ENCODE measurements at regions not wholly inside any gene's neighbourhood (a gene's known extent, or its start where the extent isn't known, plus 50 kb on each side); places are given as distances from the start of the nearest gene placed in this dataset.
A peak's percentile ranks its signal among the peaks of the same experiment; 100 is the strongest.

- H2BK15ac ChIP-seq (ENCODE audit: low read length) = no peak overlapping the region
- no peak overlapping the region for H3K56ac ChIP-seq (replicated peaks; ENCODE audit: insufficient read length, low read depth, low read length)
- peaks cover 0 to 6% (median 3%) of the 10 kb centered on the region in 4 experiments; a peak in 1 of 7 replicates for H3K4me1 ChIP-seq (replicated peaks in 1 of 4; ENCODE audit: control insufficient read depth in 3 of 4, insufficient read depth in 4 of 4, low read length in 3 of 4)
- no peaks in the 10 kb centered on the region for H4K20me1 ChIP-seq (replicated peaks in 1 of 2; ENCODE audit: control insufficient read depth in 1 of 2, insufficient read depth in 2 of 2, low read length in 2 of 2)
- H3K79me1 ChIP-seq (ENCODE audit: low read depth, low read length) = no peaks in the 10 kb centered on the region
- no peak overlapping the region for H3K14ac ChIP-seq (ENCODE audit: insufficient read length)
- H3K23ac ChIP-seq (ENCODE audit: insufficient read length) = no peak overlapping the region
- 73% methylated on average over 3 of the region's 3 CpGs; no CpG with 5 or more reads in 1 of the 2 experiments for WGBS, 2 experiments (ENCODE audit: extremely low coverage in 1 of 2, insufficient coverage in 1 of 2, insufficient read length in 1 of 2, insufficient replicate concordance in 2 of 2, low coverage in 1 of 2, low lambda C conversion rate in 2 of 2, missing lambda C conversion rate in 1 of 2)
- peak overlapping the region; percentile 32 to 53; a peak in 3 of 4 replicates for H3K4me2 ChIP-seq (ENCODE audit: insufficient read depth in 1 of 2, low read depth in 2 of 2, low read length in 2 of 2)
- no peak overlapping the region for H2AFZ ChIP-seq (ENCODE audit: low read length)
- H2BK20ac ChIP-seq (ENCODE audit: low read length) = no peak overlapping the region
- no peak overlapping the region for H3K4ac ChIP-seq (replicated peaks; ENCODE audit: insufficient read length, low read depth, low read length)
- H3K4me3 ChIP-seq (ENCODE audit: extremely low read depth in 1 of 4, insufficient read depth in 2 of 4, low read depth in 3 of 4, low read length in 4 of 4) = peak overlapping the region in 1 of 4 experiments; percentile 29; a peak in 1 of 8 replicates
- no peaks in the 10 kb centered on the region for H3K79me2 ChIP-seq (ENCODE audit: control insufficient read depth in 1 of 2, insufficient read depth in 2 of 2, low read length in 2 of 2)
- no peaks in the 10 kb centered on the region for H3K27me3 ChIP-seq (replicated peaks in 1 of 4; ENCODE audit: control insufficient read depth in 3 of 4, extremely low read depth in 1 of 4, insufficient read depth in 3 of 4, low read length in 3 of 4)
- no peak overlapping the region for H2BK5ac ChIP-seq (ENCODE audit: low read depth, low read length)
- H3K9ac ChIP-seq (replicated peaks in 1 of 4; ENCODE audit: extremely low read depth in 1 of 4, low read depth in 3 of 4, low read length in 3 of 4) = no peak overlapping the region
- H3K36me3 ChIP-seq (ENCODE audit: control insufficient read depth in 2 of 4, insufficient read depth in 4 of 4, low read length in 3 of 4) = no peaks in the 10 kb centered on the region
- ChIA-PET CTCF (ENCODE audit: partially characterized antibody) (no interaction called here), POLR2A (ENCODE audit: partially characterized antibody) (no interaction called here)
- no peak overlapping the region; the same call in 1 of the 2 replicates for H3K18ac ChIP-seq (ENCODE audit: extremely low read depth, low read length)
- no peaks in the 10 kb centered on the region for H3K23me2 ChIP-seq (ENCODE audit: low read depth, low read length)
- H4K5ac ChIP-seq (ENCODE audit: insufficient read length, low read depth, low read length) = peak overlapping the region; percentile 71
- H2AK5ac ChIP-seq (ENCODE audit: low read depth, low read length) = no peak overlapping the region
- DNase-seq (ENCODE audit: low read depth in 1 of 2, low spot score in 2 of 2) = no peak
- TF ChIP-seq NRF1 (IDR thresholded peaks at IDR 0.05; ENCODE audit: low read depth, low read length) (no peak), CBX5 (IDR thresholded peaks at IDR 0.05; ENCODE audit: low read depth, low read length) (no peak), E2F6 (IDR thresholded peaks at IDR 0.05) (no peak), FOSL1 (IDR thresholded peaks at IDR 0.05; ENCODE audit: insufficient read depth, low read depth, low read length) (no peak), GABPA (IDR thresholded peaks at IDR 0.05; ENCODE audit: borderline replicate concordance, insufficient read depth, low read length) (no peak), CEBPB (IDR thresholded peaks at IDR 0.05; ENCODE audit: low read depth, low read length) (no peak), TCF12 (IDR thresholded peaks at IDR 0.05; ENCODE audit: low read depth, low read length) (no peak), POLR2A (IDR thresholded peaks at IDR 0.05; ENCODE audit: control extremely low read depth in 1 of 2, low read depth in 2 of 2, low read length in 2 of 2) (no peak), TAF7 (optimal IDR thresholded peaks at IDR 0.05; ENCODE audit: borderline replicate concordance, low read depth, low read length) (no peak)
- no peak overlapping the region for H4K8ac ChIP-seq (ENCODE audit: extremely low read depth, insufficient read depth, low read length)
- no peak for FAIRE-seq
- H2BK120ac ChIP-seq (replicated peaks; ENCODE audit: low read depth, low read length) = no peak overlapping the region
- H2BK12ac ChIP-seq (ENCODE audit: low read depth, low read length) = no peak overlapping the region
- no peak overlapping the region for H3K27ac ChIP-seq (ENCODE audit: low read depth, low read length)
- H4K91ac ChIP-seq (replicated peaks; ENCODE audit: insufficient read length, low read length) = no peak overlapping the region
- H3K9me3 ChIP-seq (ENCODE audit: insufficient read depth in 2 of 2, low read depth in 1 of 2, low read length in 1 of 2) = no peaks in the 10 kb centered on the region
Measured at GRCh38 chr2:103817746-103818145, 1036.2 kb upstream of the POU3F3 start.

Data from H1 (cell line).